PC-9 (cell line): ENCODE measurements at regions not wholly inside any gene's neighbourhood (a gene's known extent, or its start where the extent isn't known, plus 50 kb on each side); places are given as distances from the start of the nearest gene placed in this dataset.

ENCODE experiments used
- BruUV-seq: library from RNA; stranded (reverse); fragments of 400-500 nt; replicated peaks from 2 replicates; lab custom pipeline; 2021; lab: Mats Ljungman, UMichigan
- CTCF ChIA-PET: fragments of 300-600 bp; sonication (Branson Sonifier 250); formaldehyde crosslinking; loops from one replicate; lab custom pipeline; 2022; ENCODE audit warnings: antibody characterized with exemption; lab: Charles Lee
- POLR2A ChIA-PET: fragments of 300-600 bp; sonication (Branson Sonifier 250); formaldehyde crosslinking; loops from one replicate; lab custom pipeline; 2022; ENCODE audit warnings: antibody characterized with exemption; ENCODE audit not compliant: unreplicated experiment; lab: Charles Lee
- DNase-seq, 2 experiments: peaks; one replicate each; pipeline versions ENCODE4 v3.0.0 to v3.0.0-alpha.2; 2015 to 2022; ENCODE audit warnings: mixed read lengths in 1 of 2
- H2AFZ ChIP-seq: fragments of 200-600 bp; sonication (generic); 2 replicates; pipeline ENCODE4 v1.8.1; 2017; ENCODE audit warnings: antibody characterized with exemption
- H3F3A ChIP-seq: fragments of 200-600 bp; sonication (generic); 2 replicates; pipeline ENCODE4 v1.8.1; 2017; ENCODE audit warnings: antibody characterized with exemption, mild to moderate bottlenecking, low read depth; ENCODE audit not compliant: insufficient read depth
- H3K27ac ChIP-seq: fragments of 200-600 bp; sonication (generic); 2 replicates; pipeline ENCODE4 v1.6.1; 2016; ENCODE audit warnings: mixed run types
- H3K27me3 ChIP-seq: fragments of 200-600 bp; sonication (generic); 2 replicates; pipeline ENCODE4 v1.6.1; 2016; ENCODE audit warnings: low read depth, mixed run types; ENCODE audit not compliant: insufficient read depth
- H3K36me3 ChIP-seq: fragments of 200-600 bp; sonication (generic); 2 replicates; pipeline ENCODE4 v1.6.1; 2016; ENCODE audit warnings: low read depth, mixed run types
- H3K4me1 ChIP-seq: fragments of 200-600 bp; sonication (generic); replicated peaks from 2 replicates; pipeline ENCODE4 v1.6.1; 2016; ENCODE audit warnings: mixed run types; ENCODE audit not compliant: insufficient read depth
- H3K4me2 ChIP-seq: fragments of 200-600 bp; sonication (generic); 2 replicates; pipeline ENCODE4 v1.6.1; 2017; ENCODE audit warnings: mixed run types
- H3K4me3 ChIP-seq: fragments of 200-600 bp; sonication (generic); 2 replicates; pipeline ENCODE4 v1.6.1; 2016; ENCODE audit warnings: mixed run types
- H3K79me2 ChIP-seq: fragments of 200-600 bp; sonication (generic); 2 replicates; pipeline ENCODE4 v1.6.1; 2017; ENCODE audit warnings: low read depth, mixed run types
- H3K9me2 ChIP-seq: fragments of 200-600 bp; sonication (generic); 2 replicates; pipeline ENCODE4 v1.8.1; 2017; ENCODE audit warnings: mild to moderate bottlenecking; ENCODE audit not compliant: insufficient read depth
- H3K9me3 ChIP-seq: fragments of 200-600 bp; sonication (generic); 2 replicates; pipeline ENCODE4 v1.8.1; 2016; ENCODE audit warnings: low read depth; ENCODE audit not compliant: insufficient read depth
- H4K20me1 ChIP-seq: fragments of 200-600 bp; sonication (generic); 2 replicates; pipeline ENCODE4 v1.8.1; 2017; ENCODE audit not compliant: insufficient read depth
- EZH2 ChIP-seq: fragments of 200-600 bp; sonication (generic); IDR thresholded peaks from 2 replicates; pipeline ENCODE4 v1.8.0; 2017; ENCODE audit warnings: antibody characterized with exemption, low read depth
- intact Hi-C: fragments of 100-400 bp; cut with micrococcal nuclease; formaldehyde crosslinking; loops from one replicate; pipeline ENCODE4 v1.10.0; 2022; ENCODE audit not compliant: unreplicated experiment
- TF ChIP-seq, protein P1 (sequence below): fragments of 200-600 bp; sonication (generic); conservative IDR thresholded peaks from 2 replicates; pipeline ENCODE4 v1.6.1; 2017; ENCODE audit warnings: mixed run types, antibody characterized with exemption, mild to moderate bottlenecking, moderate library complexity

DNA sequence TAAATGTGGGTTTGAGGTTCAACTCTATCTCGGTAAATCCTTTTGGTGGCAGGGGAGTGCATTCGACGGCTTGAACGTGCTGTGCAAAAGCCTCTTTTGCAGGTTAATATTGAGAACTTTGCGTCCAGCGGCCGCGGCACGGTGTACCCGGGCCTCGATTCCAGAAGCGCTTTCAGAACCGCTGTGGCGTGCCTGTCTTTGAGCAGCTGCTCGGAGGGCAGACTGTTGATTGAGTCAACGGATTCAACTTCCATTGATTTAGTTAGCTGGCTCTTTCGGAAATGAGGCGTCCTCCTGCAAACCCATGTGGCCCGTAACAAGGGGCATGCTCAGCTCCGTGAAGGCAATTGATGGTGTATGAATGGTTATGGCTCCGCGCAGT, 1247.8 kb downstream of the BRD1 start:
- H3K4me3 ChIP-seq: no peak overlapping the region
- no peak overlapping the region for H3K27ac ChIP-seq
- no peaks in the 10 kb centered on the region for H3K9me2 ChIP-seq
- no peaks in the 10 kb centered on the region for H4K20me1 ChIP-seq
- peaks cover 51% of the 10 kb centered on the region for H3K27me3 ChIP-seq
- BruUV-seq: no TSS peak
- H3K4me1 ChIP-seq: no peaks in the 10 kb centered on the region
- H3K4me2 ChIP-seq: no peak overlapping the region
- ChIA-PET POLR2A (no interaction called here), CTCF (no interaction called here)
- no peak for DNase-seq
- H3K79me2 ChIP-seq: no peaks in the 10 kb centered on the region
- intact Hi-C loops: no loop called here
- TF ChIP-seq EZH2: no peak
- TF ChIP-seq, protein P1, sequence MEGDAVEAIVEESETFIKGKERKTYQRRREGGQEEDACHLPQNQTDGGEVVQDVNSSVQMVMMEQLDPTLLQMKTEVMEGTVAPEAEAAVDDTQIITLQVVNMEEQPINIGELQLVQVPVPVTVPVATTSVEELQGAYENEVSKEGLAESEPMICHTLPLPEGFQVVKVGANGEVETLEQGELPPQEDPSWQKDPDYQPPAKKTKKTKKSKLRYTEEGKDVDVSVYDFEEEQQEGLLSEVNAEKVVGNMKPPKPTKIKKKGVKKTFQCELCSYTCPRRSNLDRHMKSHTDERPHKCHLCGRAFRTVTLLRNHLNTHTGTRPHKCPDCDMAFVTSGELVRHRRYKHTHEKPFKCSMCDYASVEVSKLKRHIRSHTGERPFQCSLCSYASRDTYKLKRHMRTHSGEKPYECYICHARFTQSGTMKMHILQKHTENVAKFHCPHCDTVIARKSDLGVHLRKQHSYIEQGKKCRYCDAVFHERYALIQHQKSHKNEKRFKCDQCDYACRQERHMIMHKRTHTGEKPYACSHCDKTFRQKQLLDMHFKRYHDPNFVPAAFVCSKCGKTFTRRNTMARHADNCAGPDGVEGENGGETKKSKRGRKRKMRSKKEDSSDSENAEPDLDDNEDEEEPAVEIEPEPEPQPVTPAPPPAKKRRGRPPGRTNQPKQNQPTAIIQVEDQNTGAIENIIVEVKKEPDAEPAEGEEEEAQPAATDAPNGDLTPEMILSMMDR: no peak
- peaks cover 4% of the 10 kb centered on the region; the same call in 1 of the 2 replicates for H3K9me3 ChIP-seq
- no peaks in the 10 kb centered on the region for H3K36me3 ChIP-seq
- H2AFZ ChIP-seq: no peak overlapping the region
- H3F3A ChIP-seq: peaks cover 14% of the 10 kb centered on the region

DNA sequence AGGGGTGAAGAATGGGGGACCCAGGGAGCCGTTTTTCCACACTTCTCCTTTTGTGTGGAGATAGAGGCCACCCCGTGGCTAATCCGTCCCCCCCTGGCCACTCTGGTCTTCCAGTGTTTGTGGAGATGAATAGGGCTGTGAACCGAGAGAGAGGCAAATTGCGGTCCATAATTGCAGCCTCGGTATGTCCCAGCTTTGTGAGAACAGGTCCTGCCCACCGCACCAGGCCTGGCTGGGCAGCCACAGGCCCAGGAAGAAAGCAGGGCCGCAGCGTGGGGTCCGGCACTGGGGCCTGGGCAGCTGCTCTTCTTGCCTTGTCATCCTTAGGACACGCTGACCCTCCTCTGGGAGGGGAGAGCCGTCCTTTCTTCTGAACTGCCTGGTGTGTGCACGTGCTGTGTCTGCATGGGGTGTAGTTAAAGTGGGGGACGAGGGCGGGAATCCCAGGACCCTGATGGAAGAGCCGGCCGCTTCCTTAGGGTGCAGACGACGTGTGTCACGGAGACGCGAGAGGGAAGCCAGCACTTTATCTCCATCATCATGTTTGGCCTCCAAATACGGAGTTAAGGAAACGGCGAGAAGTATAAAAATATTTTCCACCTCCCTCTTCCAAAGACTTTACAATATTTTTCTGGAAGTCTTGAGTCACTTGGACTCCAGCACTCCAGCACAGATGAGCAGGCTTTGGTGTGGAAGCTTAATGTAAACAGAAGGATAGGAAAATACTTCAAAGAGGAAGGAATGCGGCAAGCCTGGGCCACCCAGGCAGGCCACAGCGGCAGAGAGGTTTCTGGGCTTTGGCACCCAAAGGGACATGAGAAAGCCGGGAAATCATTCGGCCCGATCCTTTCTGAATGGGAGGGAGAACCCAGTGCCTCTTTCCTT, 1248.4 kb downstream of the BRD1 start:
- BruUV-seq: no TSS peak
- Histone ChIP-seq H3K4me1 (no peaks in the 10 kb centered on the region), H3F3A (peaks cover 8% of the 10 kb centered on the region), H3K27me3 (peaks cover 51% of the 10 kb centered on the region), H3K27ac (no peak overlapping the region), H4K20me1 (no peaks in the 10 kb centered on the region), H2AFZ (no peak overlapping the region), H3K9me3 (peaks cover 4% of the 10 kb centered on the region; the same call in 1 of the 2 replicates), H3K4me2 (no peak overlapping the region), H3K9me2 (no peaks in the 10 kb centered on the region), H3K79me2 (no peaks in the 10 kb centered on the region), H3K36me3 (no peaks in the 10 kb centered on the region), H3K4me3 (no peak overlapping the region)
- no peak for DNase-seq
- CTCF ChIA-PET: no interaction called here
- TF ChIP-seq, protein P1: no peak
- TF ChIP-seq EZH2: no peak
- intact Hi-C loops: no loop called here
- POLR2A ChIA-PET: no interaction called here

DNA sequence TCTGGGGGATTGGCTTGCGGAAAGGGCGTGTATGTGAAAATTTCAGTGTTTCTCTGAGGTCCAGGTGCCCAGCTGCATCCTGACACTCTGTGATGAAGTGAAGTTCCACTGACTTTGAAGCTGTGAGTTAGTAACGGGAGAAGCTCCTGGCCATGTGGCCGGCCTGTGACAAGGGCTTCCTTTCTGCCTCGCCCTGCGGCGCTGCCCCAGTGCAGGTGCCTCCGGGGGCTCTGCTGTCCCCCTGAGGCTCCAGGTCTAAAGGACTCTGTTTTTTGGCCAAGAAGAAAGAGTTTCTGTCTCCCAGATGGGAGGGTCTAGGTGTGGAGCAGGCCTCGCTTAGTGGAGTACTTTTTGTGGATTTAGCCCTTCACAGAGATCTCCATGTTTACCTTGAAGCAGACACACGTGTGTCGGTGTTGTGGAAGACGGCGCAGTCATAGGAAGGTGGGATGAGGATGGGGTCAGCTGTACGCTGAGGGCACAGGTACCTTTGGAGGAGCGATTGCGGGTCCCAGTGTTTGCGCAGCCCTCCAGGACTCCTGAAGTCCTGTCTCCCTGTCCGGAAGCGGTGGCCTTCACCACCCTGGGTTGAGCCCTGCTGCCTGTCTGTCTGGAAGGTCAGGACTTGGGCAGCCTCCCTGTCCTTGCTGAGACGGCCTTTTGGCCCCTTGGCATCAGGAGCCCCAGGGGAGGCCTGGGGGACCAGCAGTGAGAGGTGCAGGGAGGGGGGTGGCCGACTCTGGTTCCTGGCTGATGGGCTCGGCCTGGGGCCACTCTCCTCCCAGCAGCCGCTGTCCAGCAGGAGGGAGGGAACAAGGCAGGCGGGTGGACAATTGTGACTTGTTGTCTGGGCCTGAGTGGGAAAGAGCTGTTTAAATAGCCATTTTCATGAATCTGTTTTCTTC, 1249.3 kb downstream of the BRD1 start:
- POLR2A ChIA-PET: no interaction called here

More for the DNA sequence above, 1249.3 kb downstream of the BRD1 start:
- Histone ChIP-seq H3K4me1 (no peaks in the 10 kb centered on the region), H3K4me3 (no peak overlapping the region), H2AFZ (no peak overlapping the region), H3K79me2 (no peaks in the 10 kb centered on the region), H3K9me3 (no peaks in the 10 kb centered on the region), H3K4me2 (no peak overlapping the region), H4K20me1 (no peaks in the 10 kb centered on the region), H3F3A (no peaks in the 10 kb centered on the region), H3K27me3 (peaks cover 56% of the 10 kb centered on the region), H3K9me2 (no peaks in the 10 kb centered on the region), H3K36me3 (no peaks in the 10 kb centered on the region), H3K27ac (no peak overlapping the region)
- no TSS peak for BruUV-seq
- no peak for DNase-seq
- intact Hi-C loops: no loop called here
- TF ChIP-seq, protein P1: no peak
- no peak for TF ChIP-seq EZH2
- CTCF ChIA-PET: no interaction called here
